SK-N-MC (cell line): ENCODE measurements at regions not wholly inside any gene's neighbourhood (a gene's known extent, or its start where the extent isn't known, plus 50 kb on each side); places are given as distances from the start of the nearest gene placed in this dataset.

Source experiments
- DNase-seq: peaks from one replicate; pipeline ENCODE4 v3.0.0-alpha.2; 2011; ENCODE audit warnings: low read depth, low spot score
- H3K27ac ChIP-seq: fragments of 200-600 bp; sonication (generic); 2 replicates; pipeline ENCODE4 v1.5.1; 2016; ENCODE audit warnings: mixed run types
- H3K36me3 ChIP-seq: fragments of 200-600 bp; sonication (generic); 2 replicates; pipeline ENCODE4 v1.6.1; 2017; ENCODE audit warnings: antibody characterized with exemption, low read length, mixed read lengths; ENCODE audit not compliant: insufficient read depth
- H3K4me3 ChIP-seq: fragments of 200-600 bp; sonication (generic); 2 replicates; pipeline ENCODE4 v1.5.1; 2016
- H3K9ac ChIP-seq: fragments of 200-600 bp; sonication (generic); 2 replicates; pipeline ENCODE4 v1.8.0; 2017; ENCODE audit warnings: mixed run types, mixed read lengths; ENCODE audit not compliant: insufficient read length
- H3K9me3 ChIP-seq: fragments of 200-600 bp; sonication (generic); 2 replicates; pipeline ENCODE4 v1.6.1; 2017; ENCODE audit warnings: low read depth, mild to moderate bottlenecking, antibody characterized with exemption, low read length, moderate library complexity, mixed read lengths
- EZH2 ChIP-seq: fragments of 200-600 bp; sonication (generic); IDR thresholded peaks from one replicate; pipeline ENCODE4 v1.6.1; 2017; ENCODE audit warnings: antibody characterized with exemption
- FOXP2 ChIP-seq: optimal IDR thresholded peaks from 2 replicates; pipeline ENCODE3; 2011; ENCODE audit warnings: mild to moderate bottlenecking, moderate library complexity; ENCODE audit not compliant: insufficient read depth; ENCODE audit errors: extremely low read length, control extremely low read depth
- POLR2AphosphoS5 ChIP-seq: IDR thresholded peaks from 2 replicates; pipeline ENCODE4 v1.6.1; 2012; ENCODE audit warnings: mild to moderate bottlenecking, low read depth, low read length, borderline replicate concordance

DNA sequence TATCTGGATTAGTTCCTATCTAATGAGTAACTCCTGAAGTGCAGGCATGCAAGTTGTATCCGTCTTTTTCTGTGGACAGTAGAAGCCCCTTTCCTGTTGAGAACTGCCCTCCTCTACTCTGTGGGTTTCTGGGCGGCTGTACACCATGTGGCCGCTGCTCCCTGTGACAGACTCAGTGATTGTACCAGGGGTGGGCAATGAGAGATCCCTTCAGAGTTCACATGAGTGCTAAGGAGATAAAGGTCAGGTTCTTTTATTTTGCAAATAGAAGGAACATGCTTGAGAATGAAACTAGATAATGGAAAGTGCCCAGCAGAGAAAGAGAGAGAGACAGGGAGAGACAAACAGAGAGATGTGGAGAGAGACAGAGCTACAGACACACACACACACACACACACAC, 76.4 kb upstream of the TAPT1 start:
- H3K27ac ChIP-seq: no peak overlapping the region
- H3K36me3 ChIP-seq: no peaks in the 10 kb centered on the region
- H3K9me3 ChIP-seq: no peaks in the 10 kb centered on the region
- TF ChIP-seq FOXP2 (no peak), EZH2 (no peak), POLR2AphosphoS5 (no peak)
- no peak for DNase-seq
- no peak overlapping the region for H3K4me3 ChIP-seq
- no peak overlapping the region for H3K9ac ChIP-seq

- no peaks in the 10 kb centered on the region for H3K36me3 ChIP-seq
- no peak for TF ChIP-seq EZH2
- no peak for TF ChIP-seq POLR2AphosphoS5
- no peak for TF ChIP-seq FOXP2
- no peak overlapping the region for H3K27ac ChIP-seq
- H3K9ac ChIP-seq: no peak overlapping the region
- H3K9me3 ChIP-seq: no peaks in the 10 kb centered on the region
- DNase-seq: no peak
- H3K4me3 ChIP-seq: no peak overlapping the region
Observed at GRCh38 chr4:16297003-16297402, 70.7 kb upstream of the TAPT1 start.

GRCh38 chr4:16294455-16294854, 68.2 kb upstream of the TAPT1 start:
- H3K9ac ChIP-seq: no peak overlapping the region
- no peaks in the 10 kb centered on the region for H3K36me3 ChIP-seq
- no peak for DNase-seq
- no peak overlapping the region for H3K27ac ChIP-seq
- no peaks in the 10 kb centered on the region for H3K9me3 ChIP-seq
- H3K4me3 ChIP-seq: no peak overlapping the region
- TF ChIP-seq FOXP2 (no peak), EZH2 (no peak), POLR2AphosphoS5 (no peak)

DNA sequence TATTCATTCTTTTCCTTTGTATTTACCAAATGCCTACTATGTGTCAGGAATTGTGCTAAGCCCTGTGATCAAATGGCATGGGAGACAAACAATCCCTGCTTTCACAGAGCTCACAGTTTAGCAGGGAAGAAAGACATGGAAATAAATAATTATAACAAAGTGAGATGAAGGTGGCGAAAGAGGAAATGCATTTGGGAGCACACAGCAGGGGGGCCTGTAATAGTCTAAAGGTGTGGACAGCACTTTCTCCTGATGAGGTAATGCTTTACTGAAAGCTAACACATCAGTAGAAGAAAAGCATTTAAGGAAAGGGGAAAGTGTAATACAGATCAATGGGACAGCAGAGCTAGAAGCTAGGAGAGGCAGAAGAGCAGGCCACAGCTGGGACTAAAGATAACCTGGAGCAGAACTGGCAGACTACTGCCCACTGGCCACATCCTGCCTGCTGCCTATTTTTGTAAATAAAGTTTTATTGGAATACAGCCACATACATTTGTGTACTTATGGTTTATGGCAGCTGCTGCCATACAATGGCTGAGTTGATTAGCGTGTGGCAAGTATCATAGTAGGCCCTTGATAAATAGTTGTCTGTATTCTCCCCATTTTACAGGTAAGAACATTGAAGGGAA, 67.1 kb upstream of the TAPT1 start:
- no peak overlapping the region for H3K4me3 ChIP-seq
- H3K9ac ChIP-seq: no peak overlapping the region
- DNase-seq: no peak
- H3K36me3 ChIP-seq: no peaks in the 10 kb centered on the region
- H3K27ac ChIP-seq: no peak overlapping the region
- H3K9me3 ChIP-seq: no peaks in the 10 kb centered on the region
- no peak for TF ChIP-seq FOXP2
- no peak for TF ChIP-seq POLR2AphosphoS5
- no peak for TF ChIP-seq EZH2

DNA sequence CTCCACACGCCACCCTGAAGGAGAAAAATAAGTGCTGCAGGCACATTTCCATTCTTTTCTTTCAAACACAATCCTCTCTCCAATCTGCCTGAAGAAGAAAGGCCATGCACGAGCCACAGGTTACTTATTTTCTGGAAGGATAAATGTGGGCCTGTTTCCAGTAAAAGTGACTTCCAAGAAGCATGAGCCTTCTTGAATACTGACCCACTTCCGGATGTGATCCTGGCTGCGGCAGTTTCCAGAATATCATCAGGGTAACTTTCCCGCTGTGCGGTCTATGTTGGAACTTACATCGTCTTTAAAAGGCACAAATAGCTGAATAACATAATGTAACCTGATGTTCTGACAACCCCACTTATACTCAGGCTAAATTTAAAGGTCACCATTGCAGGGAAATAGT, 66.3 kb upstream of the TAPT1 start:
- Histone ChIP-seq H3K4me3 (no peak overlapping the region), H3K9me3 (no peaks in the 10 kb centered on the region), H3K9ac (no peak overlapping the region), H3K36me3 (no peaks in the 10 kb centered on the region), H3K27ac (no peak overlapping the region)
- DNase-seq: no peak
- no peak for TF ChIP-seq FOXP2

GRCh38 chr4:16290681-16291420, 64.6 kb upstream of the TAPT1 start:
- Histone ChIP-seq H3K4me3 (peak overlapping the region; percentile 58), H3K9ac (peak overlapping the region; percentile 43), H3K36me3 (no peaks in the 10 kb centered on the region), H3K9me3 (no peaks in the 10 kb centered on the region), H3K27ac (peak overlapping the region; percentile 96)
- TF ChIP-seq EZH2 (no peak), POLR2AphosphoS5 (no peak), FOXP2 (no peak)
- no peak for DNase-seq

- H3K9me3 ChIP-seq: no peaks in the 10 kb centered on the region
- no peaks in the 10 kb centered on the region for H3K36me3 ChIP-seq
- peak overlapping the region; percentile 43 for H3K9ac ChIP-seq
- TF ChIP-seq POLR2AphosphoS5: no peak; the same call in 1 of the 2 replicates
- TF ChIP-seq EZH2: no peak
- TF ChIP-seq FOXP2: no peak
- peak overlapping the region; percentile 58 for H3K4me3 ChIP-seq
- DNase-seq: peak; percentile 84
- peak overlapping the region; percentile 96 for H3K27ac ChIP-seq
Observed at GRCh38 chr4:16289897-16290554, 63.8 kb upstream of the TAPT1 start.

- no peak for TF ChIP-seq EZH2
- no peak for TF ChIP-seq FOXP2
- no peak for TF ChIP-seq POLR2AphosphoS5
- Histone ChIP-seq H3K36me3 (no peaks in the 10 kb centered on the region), H3K4me3 (no peak overlapping the region), H3K9ac (no peak overlapping the region), H3K9me3 (no peaks in the 10 kb centered on the region), H3K27ac (no peak overlapping the region)
- DNase-seq: no peak
Observed at GRCh38 chr4:16284050-16284449, 57.8 kb upstream of the TAPT1 start.

- Histone ChIP-seq H3K4me3 (no peak overlapping the region), H3K9me3 (no peaks in the 10 kb centered on the region), H3K27ac (no peak overlapping the region), H3K9ac (no peak overlapping the region), H3K36me3 (no peaks in the 10 kb centered on the region)
- TF ChIP-seq EZH2: no peak
- TF ChIP-seq POLR2AphosphoS5: no peak
- no peak for TF ChIP-seq FOXP2
- DNase-seq: no peak
Observed at GRCh38 chr4:16278178-16278577, 51.9 kb upstream of the TAPT1 start.
